ENCODE measurements at regions not wholly inside any gene's neighbourhood (a gene's known extent, or its start where the extent isn't known, plus 50 kb on each side); places are given as distances from the start of the nearest gene placed in this dataset.

DNA sequence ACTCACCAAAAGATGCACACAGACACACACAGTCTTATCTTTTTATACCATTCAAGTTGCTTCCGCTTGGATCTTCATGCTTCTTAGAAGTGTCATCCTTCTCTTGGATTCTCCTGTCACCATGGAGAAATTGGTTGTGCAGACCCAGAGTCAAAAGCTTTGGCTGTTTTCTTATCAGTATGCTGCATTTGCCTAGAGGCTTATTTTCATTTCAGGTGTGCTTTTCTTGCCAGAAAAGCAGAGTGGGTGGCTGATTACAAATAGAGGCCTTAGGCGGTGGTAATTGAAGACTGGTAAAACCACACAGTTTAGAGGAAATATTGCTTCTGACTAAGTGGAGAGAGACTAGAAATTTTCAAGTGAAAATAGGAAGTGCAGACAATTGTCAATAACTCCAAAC lies 70.2 kb upstream of the TLE4 start:
- Histone ChIP-seq H3K4me1 (no peaks in the 10 kb centered on the region), H3K27ac (no peak overlapping the region), H3K27me3 (no peaks in the 10 kb centered on the region), H3K9me3 (no peaks in the 10 kb centered on the region), H3K9ac (ENCODE audit: low read depth in 2 of 2, low read length in 2 of 2) (no peak overlapping the region), H3K36me3 (no peaks in the 10 kb centered on the region), H3K4me3 (no peak overlapping the region)
- DNase-seq: no peak
- intact Hi-C loops (cut with DNase I): no loop called here
- TF ChIP-seq, protein P1, sequence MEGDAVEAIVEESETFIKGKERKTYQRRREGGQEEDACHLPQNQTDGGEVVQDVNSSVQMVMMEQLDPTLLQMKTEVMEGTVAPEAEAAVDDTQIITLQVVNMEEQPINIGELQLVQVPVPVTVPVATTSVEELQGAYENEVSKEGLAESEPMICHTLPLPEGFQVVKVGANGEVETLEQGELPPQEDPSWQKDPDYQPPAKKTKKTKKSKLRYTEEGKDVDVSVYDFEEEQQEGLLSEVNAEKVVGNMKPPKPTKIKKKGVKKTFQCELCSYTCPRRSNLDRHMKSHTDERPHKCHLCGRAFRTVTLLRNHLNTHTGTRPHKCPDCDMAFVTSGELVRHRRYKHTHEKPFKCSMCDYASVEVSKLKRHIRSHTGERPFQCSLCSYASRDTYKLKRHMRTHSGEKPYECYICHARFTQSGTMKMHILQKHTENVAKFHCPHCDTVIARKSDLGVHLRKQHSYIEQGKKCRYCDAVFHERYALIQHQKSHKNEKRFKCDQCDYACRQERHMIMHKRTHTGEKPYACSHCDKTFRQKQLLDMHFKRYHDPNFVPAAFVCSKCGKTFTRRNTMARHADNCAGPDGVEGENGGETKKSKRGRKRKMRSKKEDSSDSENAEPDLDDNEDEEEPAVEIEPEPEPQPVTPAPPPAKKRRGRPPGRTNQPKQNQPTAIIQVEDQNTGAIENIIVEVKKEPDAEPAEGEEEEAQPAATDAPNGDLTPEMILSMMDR (IDR thresholded peaks at IDR 0.05): no peak

DNA sequence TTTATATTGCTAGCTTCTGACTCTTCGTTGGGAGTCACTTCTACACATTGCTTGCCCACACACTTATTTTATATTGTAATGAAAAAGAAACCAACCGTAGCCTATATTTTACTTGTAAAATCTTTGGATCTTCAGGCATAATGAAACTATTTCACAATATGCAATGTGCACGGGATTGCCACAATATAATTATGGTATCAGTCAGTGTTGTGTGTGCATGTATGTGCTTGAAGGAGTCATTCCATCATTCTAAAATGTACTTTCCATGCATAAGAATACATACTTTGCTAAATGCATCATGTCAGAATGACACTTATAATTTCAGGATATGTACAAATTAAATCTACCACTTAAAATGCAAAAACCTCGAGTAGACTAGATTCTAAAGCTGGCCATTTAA lies 64.0 kb upstream of the TLE4 start:
- Histone ChIP-seq H3K4me1 (no peaks in the 10 kb centered on the region), H3K9me3 (no peaks in the 10 kb centered on the region), H3K36me3 (no peaks in the 10 kb centered on the region), H3K27me3 (no peaks in the 10 kb centered on the region), H3K9ac (ENCODE audit: low read depth in 2 of 2, low read length in 2 of 2) (no peak overlapping the region), H3K27ac (no peak overlapping the region), H3K4me3 (no peak overlapping the region)
- TF ChIP-seq, protein P1 (IDR thresholded peaks at IDR 0.05): no peak
- no peak for DNase-seq
- intact Hi-C loops (cut with DNase I): no loop called here

DNA sequence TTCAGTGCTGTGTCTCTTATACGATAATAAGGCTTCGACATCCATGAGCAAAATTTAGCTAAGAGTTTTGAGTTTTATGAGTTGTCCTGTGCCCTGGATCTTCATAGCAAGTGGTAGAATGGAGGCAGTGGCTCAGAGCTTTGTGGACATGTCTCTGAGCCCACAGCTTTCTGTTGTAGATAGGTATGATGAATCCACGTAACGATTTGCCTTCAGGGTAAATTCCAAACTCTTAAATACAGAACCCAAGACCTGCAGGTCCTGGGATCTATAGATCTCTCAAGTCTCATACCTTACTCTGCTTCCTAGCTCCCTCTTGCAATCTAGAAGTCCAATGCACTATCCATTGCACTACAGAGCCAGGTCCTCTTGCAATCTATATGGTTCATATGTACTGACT lies 59.5 kb upstream of the TLE4 start:
- intact Hi-C loops (cut with DNase I): no loop called here
- H3K9me3 ChIP-seq: no peaks in the 10 kb centered on the region
- no peaks in the 10 kb centered on the region for H3K36me3 ChIP-seq
- H3K27ac ChIP-seq: no peak overlapping the region
- no peaks in the 10 kb centered on the region for H3K27me3 ChIP-seq
- TF ChIP-seq, protein P1 (IDR thresholded peaks at IDR 0.05): no peak
- DNase-seq: no peak
- H3K4me1 ChIP-seq: no peaks in the 10 kb centered on the region
- no peak overlapping the region for H3K9ac ChIP-seq (ENCODE audit: low read depth in 2 of 2, low read length in 2 of 2)
- H3K4me3 ChIP-seq: no peak overlapping the region

Data from colonic mucosa (tissue), 4 donors.